HG02763 (cell line): ENCODE measurements at regions not wholly inside any gene's neighbourhood (a gene's known extent, or its start where the extent isn't known, plus 50 kb on each side); places are given as distances from the start of the nearest gene placed in this dataset.
A peak's percentile ranks its signal among the peaks of the same experiment; 100 is the strongest.
"Not testable (repeated sequence)": the region's sequence is repeated elsewhere in the genome, so short reads cannot be mapped to it uniquely, and the experiment has no call there.

Source experiments
- ATAC-seq: cut with Tn5 transposase; IDR thresholded peaks from one replicate; pipeline ENCODE4 v1.9.1; 2021; ENCODE audit warnings: mild to moderate bottlenecking, moderate library complexity; ENCODE audit not compliant: unreplicated experiment

DNA sequence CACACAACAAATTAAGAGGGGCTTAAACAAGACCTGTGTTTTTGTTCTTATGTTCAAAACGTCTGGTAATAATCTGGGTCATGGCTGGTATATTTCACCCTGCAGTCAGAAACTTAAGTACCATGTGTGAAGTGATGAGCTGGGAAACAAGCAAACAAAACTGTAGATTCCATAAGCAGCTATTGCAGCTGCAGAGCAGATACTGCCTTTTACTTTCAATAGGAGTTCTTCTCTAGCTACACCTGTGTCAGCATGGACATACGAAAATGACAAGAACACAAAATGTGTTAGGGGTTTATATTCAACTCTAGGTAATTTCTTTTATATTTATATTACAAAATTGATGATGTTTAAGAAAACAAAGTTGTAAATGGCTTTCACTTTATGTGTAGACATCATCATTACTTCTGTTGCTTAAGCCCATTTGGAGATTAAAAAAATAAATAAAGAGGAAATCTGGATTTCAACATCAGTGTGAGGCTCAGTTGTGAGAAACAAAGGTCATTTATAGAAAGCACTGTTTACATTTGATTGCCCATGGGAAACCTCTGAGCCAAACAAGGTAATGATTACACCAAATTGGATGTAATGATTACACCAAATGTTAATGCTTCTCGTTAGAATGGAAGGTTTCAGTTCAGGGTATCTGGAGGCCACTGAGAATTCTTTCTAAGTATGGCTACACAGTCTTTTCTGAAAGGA, 451.0 kb upstream of the SLC10A2 start:
- ATAC-seq, result peak; percentile 84

DNA sequence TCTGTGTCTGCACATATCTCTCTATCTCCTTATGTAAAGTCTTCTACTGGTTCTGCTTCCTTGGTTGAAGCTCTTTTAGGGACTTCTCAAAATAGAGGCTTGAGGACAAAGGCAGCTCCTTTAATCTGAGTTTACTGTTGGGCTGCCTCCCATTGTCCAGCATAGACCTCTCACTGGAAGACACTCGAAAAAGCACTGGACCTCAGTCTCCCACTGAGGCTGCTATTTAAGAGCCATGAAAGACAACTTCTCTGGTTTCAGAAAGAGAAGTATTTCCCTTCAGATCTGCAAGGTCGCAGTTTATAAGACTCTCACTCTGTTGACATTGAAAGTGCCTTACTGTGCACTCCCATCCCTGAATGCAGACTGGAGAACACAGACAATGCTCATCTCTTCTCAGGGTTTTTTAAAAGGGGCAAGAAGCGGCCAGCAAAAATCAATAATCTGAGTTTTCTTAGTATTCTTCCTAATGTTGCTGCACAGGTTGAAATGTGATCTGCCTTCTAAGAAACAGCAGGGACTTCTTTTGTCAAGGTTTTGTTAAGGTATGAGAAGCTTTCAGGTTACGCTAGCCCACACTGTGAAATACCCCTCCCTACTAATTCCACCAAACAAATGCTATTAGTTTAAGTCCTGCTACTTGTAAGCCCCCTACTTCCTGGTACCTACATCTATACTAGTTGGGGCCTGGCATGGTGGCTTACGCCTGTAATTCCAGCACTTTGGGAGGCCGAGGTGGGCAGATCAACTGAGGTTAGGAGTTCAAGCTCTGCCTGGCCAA, 450.0 kb upstream of the SLC10A2 start:
- ATAC-seq, result no peak

DNA sequence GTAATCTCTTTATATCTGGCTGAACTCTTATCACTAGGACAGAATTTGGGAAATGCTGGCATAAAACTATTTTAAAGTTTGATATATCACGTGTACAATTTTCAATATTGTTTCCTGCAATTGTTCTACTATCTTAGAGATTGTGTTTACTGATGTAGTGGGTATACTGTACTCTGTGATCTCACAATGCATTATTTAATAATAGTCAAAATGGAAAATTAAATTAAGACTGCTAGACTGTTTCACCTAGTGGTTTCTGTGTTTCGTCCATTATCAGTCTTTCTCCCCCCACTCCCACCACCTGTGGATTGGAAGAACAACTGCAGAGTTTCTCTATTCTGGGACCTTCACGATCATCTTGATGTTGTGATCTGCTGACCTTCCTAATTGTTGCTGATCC, 449.2 kb upstream of the SLC10A2 start:
- ATAC-seq, result no peak

DNA sequence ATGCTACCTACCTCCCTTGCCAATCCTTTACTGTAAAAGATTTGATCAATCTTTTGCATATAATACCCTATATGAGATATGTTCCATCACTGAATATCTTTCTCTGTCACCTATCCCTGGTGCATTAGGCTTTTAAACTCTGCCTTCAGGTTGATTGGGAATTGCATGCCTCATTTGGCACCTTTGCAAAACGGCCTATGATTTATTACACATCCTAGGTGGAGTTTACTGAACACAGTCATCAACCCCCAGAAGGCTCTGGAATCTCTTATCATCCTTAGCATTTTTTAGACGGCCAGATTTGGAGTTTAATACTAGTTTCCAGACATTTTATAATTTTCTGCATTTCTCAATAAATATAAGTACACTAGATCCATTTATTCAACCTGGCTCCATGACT, 448.4 kb upstream of the SLC10A2 start:
- ATAC-seq, result no peak

DNA sequence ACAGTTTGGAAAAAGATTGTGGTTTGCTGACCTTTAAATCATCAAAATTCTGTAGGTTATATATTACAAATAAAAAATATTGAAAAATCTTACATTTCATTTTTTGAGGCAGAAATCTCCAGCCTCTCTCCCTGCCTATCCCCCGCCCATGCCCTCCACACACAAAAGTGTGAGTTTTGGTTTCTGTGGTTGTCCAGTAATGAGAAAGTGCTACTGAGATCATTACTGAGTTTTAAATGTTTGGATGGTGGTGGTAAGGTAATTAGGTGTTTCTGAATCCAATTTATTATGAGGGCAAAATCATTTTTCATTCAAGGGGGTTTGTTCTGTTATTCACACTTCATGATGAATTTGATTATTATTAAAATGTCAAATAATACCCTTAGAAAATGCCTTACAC, 448.0 kb upstream of the SLC10A2 start:
- no peak for ATAC-seq

DNA sequence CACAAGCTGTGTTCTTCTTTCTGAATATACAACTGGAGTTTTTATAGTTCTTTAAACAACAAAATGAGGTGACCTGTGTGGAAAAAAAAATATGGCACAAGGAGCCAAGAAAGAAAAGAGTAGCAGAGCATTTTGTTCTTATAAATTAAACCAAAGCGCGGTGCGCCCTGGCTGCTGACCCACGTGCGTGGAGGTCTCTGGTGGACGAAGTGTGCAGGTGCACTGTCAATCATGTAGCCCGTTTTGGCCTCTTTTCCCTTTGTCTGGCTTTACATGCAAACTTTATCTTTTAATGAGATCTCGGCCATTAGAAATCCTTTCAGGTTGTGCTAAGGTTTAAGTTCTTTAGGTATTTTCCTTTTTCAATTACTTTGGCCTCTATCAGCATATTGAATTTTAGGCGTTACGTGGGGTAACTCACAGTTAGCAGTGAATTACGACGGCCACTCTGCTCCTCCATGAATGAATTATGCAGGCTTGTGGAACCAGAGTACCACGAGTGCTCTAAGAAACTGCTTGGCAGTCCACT, 443.9 kb upstream of the SLC10A2 start:
- no peak for ATAC-seq

DNA sequence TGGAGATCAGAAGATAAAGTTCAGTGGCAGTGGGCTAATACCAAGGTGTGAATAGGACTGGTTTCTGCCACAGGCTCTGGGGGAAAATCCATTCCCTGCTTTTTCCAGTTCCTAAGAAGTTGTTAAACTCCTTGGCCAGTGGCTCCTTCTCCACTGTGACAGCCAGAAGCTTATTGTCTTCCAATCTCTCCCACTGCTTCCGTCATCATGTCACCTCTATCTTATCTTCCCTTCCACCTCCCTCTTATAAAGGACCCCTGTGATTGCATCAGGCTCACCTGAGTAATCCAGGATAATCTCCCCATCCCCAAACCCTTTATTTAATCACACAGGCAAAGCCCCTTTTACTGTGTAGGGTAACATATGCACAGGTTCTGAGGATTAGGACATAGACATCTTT, 431.2 kb upstream of the SLC10A2 start:
- no peak for ATAC-seq

DNA sequence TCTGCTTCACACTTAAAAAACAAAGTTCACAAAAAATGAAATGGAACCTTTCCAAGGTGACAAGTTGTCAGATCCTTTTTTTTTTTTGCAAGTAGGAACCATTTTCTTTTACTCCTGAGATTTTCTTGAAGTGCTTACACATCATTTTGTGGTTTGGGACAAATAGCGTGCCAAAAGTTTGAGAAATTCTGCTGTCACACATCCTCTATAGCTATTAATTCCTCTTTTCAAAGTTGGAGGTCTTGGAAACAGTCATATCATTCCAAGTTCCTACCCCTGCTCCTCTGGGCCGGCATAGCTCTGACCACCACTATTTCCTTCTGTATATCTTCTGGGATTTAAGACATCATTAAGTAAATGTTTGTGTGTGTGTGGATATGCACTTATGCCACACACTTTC, 421.6 kb upstream of the SLC10A2 start:
- no peak for ATAC-seq

DNA sequence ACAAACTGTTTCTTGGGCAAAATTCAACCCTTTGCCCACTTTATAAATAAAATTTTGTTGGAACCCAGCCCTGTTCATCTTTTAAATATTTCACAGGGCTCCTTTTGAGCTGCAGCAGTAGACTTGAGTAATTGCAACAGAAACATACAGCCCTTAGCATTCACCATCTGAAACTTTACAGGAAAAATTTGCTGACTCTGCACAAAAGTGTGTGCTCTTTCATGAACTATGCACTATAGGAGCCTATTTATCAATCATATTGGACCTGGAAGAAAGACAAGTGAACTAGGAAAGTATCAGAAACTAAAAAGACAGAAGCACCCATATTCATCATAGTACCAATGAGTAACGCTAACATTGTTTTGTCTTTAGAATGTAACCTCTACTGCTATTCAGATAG, 406.9 kb upstream of the SLC10A2 start:
- ATAC-seq, result no peak

DNA sequence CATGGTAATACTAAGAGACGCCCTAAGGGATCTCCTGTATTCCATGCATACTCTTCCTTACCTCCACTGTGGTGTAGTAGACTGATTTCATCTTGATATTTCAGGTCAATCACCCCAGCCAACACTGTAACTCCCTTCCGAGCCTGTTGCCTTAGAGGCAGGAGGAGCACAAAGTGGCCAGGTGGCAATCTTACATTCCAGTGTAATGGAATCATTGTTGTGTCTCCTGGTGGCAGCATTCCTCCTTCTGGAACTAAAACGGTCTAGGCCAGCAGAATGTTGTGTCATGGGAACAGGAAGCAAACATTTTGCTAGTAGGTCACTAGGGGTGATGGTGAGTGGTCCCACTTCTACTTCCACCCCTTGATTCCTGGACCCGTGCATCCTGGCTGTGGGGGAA, 405.7 kb upstream of the SLC10A2 start:
- ATAC-seq, result no peak

DNA sequence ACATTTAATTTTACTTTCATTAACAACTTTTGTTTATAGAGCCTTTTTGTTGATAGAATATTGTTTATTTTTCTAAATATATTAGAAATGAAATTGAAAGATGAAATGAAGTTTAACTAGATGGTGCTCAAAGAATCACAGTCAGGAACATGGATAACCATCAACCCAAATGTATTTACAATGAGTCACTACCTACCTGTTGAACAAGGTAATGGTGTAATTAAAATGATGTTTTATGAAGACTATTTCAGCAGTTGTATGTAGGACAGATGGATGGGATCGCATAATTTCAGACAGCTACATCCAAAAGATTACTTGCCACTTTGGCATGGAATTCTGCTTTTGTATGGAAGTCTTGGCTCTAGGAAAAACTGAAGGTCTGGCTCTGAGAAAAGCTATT, 403.6 kb upstream of the SLC10A2 start:
- no peak for ATAC-seq

DNA sequence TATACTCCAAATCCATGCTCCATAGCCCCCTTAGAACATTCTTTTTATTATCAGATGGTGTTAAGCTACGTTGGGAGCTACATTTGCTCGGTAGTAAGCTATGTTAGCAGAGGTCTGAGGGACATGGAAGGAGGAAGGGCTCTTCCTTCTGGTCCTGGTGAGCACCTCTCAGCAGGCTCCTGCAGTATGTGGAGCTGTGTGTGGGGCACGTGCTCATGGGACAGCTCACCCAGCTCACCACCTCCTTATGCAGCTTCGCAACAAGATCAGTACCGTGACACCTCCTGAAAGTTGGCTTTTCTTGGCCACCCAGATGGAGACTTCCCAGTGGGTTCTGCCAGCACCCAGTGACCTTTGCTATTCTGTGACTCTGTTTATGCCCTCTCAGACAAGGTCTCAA, 400.5 kb upstream of the SLC10A2 start:
- ATAC-seq, result no peak

DNA sequence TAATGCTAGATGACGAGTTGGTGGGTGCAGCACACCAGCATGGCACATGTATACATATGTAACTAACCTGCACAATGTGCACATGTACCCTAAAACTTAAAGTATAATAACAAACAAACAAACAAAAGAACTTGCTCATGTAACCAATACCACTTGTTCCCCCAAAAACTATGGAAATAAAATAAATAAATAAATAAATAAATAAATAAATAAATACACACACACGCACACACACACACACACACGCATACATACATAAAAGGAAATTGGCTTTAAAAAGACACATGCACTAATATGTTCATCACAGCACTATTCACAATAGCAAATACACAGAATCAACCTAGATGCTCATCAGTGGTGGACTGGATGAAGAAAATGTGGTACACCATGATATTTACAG, 394.0 kb upstream of the SLC10A2 start:
- ATAC-seq, result not testable (repeated sequence)

DNA sequence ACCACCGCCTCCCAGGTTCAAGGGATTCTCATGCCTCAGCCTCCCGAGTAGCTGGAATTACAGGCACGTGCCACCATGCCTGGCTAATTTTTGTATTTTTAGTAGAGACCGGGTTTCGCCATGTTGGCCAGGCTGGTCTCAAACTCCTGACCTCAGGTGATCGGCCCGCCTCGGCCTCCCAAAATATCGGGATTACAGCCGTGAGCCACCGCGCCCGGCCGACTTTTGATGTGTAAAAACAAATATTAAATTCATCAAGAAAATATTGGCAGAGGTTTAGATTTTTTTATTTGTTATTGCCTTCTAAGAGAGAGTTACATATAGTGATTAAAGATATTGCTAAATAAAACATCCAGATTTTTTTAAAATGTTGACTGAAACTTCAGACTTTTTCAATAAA, 390.8 kb upstream of the SLC10A2 start:
- ATAC-seq, result not testable (repeated sequence)

DNA sequence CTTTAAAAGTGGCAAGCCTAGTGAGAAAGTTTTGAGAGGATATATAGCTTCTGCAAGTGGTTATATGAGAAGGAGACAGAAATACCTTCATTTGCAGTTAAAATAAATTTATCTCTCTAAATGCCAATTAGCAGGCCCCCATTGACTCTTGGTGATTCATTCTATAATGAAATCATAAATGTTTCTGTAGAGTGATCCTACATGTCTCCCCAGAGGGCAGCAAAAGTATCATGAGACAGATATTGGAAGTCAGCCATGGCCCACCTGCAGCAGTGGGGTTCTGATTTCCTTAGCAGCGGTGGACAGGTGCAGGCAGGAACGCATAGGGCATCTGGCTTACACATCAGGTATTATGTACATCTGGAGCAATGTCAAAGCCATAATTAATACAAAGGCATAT, 385.4 kb upstream of the SLC10A2 start:
- no peak for ATAC-seq

DNA sequence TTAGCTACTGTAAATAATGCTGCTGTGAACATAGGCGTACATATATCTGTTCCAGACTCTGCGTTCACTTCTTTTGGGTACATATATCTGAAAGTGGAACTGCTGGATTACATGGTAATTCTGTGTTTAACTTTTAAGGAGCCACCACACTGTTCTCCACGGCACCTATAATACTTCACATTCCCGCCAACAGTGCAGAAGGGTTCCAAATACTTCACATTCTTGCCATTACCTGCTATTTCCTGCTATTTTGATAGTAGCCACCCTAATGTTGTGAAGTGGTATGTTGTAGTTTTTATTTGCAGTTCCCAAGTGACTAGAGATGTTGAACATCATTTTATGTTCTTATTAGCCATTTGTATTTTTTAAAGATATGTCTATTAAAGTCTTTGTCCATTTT, 377.4 kb upstream of the SLC10A2 start:
- ATAC-seq, result no peak

DNA sequence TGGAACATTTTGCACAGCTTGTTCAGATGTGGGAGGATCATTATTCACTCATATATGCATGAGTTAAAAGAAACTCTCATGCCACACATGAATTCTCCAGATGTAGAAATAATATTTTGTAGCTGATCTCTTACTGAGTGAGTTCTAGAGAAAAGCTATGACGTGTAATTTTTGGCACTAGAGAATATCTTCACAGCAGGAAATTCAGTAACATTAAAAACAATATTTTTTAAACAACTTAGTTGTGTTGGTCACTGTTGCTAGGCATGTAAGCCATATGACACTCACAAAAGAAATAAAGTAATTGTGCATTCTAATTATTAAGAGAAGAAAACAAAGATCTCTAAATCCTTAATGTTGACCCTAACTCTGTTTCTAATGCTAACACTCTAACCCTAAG, 371.4 kb upstream of the SLC10A2 start:
- no peak for ATAC-seq

DNA sequence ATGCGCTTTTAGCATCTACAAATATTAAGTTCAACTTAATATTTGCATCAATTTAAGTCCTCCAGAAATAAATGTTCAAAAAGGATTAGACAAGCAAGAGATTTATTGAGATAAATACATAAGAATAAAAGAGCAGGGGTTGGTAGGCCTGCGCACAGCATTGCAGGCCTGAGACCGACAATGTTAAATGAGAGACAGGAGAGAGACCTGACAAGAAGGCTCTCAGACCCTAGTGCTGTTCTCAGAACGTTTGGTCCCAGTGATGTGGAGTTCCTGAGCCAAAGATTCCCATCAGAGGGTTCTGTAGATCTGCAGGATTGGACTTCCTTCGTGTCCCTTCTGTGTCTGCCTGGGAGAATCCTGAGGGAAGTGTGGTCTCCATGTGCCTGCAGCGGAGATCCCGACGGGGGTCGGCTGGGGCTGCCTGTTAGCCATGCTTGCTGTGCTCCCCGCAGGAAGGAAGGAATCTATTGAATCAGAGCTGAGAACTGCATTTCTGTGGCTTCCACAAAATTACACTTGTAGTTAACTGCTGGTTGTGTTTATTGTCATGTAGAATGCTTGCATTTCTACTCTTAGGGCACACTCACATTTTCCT, 369.9 kb upstream of the SLC10A2 start:
- no peak for ATAC-seq

DNA sequence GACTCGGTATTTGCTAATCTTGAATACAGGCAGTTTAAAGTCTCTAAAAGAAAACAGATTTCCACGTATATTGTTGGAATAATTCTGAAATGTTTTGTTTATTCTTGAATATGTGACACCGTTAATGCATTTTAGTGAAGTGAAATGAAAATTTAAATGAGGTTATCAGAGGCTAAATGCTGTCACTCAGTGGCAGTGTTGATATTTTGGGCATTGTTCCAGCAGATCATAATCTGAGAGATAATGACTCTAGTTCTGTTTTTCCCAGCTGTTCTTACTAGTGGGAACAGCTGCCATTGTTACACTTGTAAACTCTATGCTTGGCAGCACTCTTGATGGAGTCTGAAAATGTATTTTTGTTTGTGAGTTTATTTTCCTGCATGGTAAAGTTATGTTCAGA, 365.6 kb upstream of the SLC10A2 start:
- no peak for ATAC-seq

DNA sequence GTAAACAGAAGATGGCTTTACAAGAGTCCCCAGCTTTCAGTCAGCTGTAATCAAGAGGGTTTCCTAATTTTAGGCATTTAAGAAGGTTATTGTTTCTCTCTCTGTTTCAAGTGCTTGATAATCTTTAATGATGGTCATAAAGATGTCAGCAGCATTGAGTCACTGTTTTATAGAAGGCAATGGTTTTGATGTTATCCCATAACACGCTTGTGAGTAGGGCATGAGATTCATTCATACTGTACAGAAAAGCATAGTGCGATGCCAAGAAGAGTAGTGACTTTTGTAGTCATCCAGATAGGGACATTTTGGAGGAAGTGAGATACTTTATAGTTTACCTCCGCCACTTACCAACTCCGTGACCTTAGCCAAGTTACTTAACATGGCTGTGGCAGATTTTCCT, 364.2 kb upstream of the SLC10A2 start:
- no peak for ATAC-seq

DNA sequence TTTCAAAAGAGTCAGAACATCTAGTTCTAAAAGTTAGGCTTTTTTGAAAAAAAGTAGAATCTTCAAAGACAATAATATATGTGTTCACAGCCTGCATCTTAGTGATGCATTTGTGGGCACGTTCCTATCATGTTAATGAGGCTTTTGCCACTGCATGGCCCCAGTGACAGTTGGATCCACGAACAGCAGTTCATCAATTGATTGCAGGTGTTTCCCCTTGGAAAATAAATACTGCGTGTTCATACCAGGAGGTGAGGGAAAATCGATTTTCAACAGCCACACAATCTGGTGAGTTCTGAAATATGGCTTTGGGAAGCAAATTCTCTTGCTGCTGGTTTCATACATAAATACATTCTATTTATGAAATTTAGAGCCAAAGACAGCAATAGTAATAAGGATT, 343.8 kb upstream of the SLC10A2 start:
- no peak for ATAC-seq

DNA sequence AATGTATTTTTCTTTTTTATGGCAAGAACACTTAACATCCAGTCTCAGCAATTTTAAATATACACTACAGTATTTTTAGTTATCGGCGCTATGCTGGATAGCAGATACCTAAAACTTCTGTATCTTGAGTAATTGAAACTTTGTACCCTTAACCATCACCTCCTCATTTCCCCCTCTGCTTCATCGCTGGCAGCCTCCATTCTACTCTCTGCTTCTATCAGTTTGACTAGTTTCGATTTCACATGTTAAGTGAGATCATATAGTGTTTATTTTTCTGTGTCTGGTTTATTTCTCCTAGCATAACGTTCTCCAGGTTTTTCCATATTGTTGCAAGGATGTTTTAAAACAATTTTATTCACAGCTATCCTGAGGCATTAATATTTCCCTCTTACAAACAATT, 340.8 kb upstream of the SLC10A2 start:
- no peak for ATAC-seq
